Activated T-cell treated with anti-CD3 and anti-CD28 coated beads, Interleukin-2, amount 50 U/mL, for 1 hour (primary cell): ENCODE measurements at regions not wholly inside any gene's neighbourhood (a gene's known extent, or its start where the extent isn't known, plus 50 kb on each side); places are given as distances from the start of the nearest gene placed in this dataset.
"Not testable (repeated sequence)": the region's sequence is repeated elsewhere in the genome, so short reads cannot be mapped to it uniquely, and the experiment has no call there.

Experiments
- DNase-seq: peaks from one replicate; pipeline ENCODE4 v3.0.0-alpha.2; 2020

GRCh38 chr5:118146824-118147223 lies 841.5 kb downstream of the DTWD2 start:
- DNase-seq = no peak

- DNase-seq = no peak
Measured at GRCh38 chr5:118144540-118144939, 843.8 kb downstream of the DTWD2 start.

- no peak for DNase-seq
Measured at GRCh38 chr5:118139361-118139760, 849.0 kb downstream of the DTWD2 start.

- DNase-seq = no peak
Measured at GRCh38 chr5:118126159-118126558, 862.2 kb downstream of the DTWD2 start.

GRCh38 chr5:118125687-118126086 lies 862.7 kb downstream of the DTWD2 start:
- DNase-seq = no peak

GRCh38 chr5:118121258-118121657 lies 867.1 kb downstream of the DTWD2 start:
- DNase-seq = no peak

- DNase-seq = no peak
Measured at GRCh38 chr5:118115791-118116190, 872.6 kb downstream of the DTWD2 start.

- no peak for DNase-seq
Measured at GRCh38 chr5:118111956-118112355, 876.4 kb downstream of the DTWD2 start.

- DNase-seq = not testable (repeated sequence)
Measured at GRCh38 chr5:118107246-118107645, 881.1 kb downstream of the DTWD2 start.

- DNase-seq = no peak
Measured at GRCh38 chr5:118098716-118099115, 889.6 kb downstream of the DTWD2 start.

GRCh38 chr5:118095115-118095514 lies 893.2 kb downstream of the DTWD2 start:
- no peak for DNase-seq

- DNase-seq = no peak
Measured at GRCh38 chr5:118088448-118088847, 899.9 kb downstream of the DTWD2 start.

GRCh38 chr5:118076490-118076889 lies 911.9 kb downstream of the DTWD2 start:
- no peak for DNase-seq

- DNase-seq = no peak
Measured at GRCh38 chr5:118070041-118070440, 918.3 kb downstream of the DTWD2 start.

GRCh38 chr5:118069452-118069851 lies 918.9 kb downstream of the DTWD2 start:
- no peak for DNase-seq

GRCh38 chr5:118068886-118069285 lies 919.5 kb downstream of the DTWD2 start:
- no peak for DNase-seq

- not testable (repeated sequence) for DNase-seq
Measured at GRCh38 chr5:118063836-118064235, 924.5 kb downstream of the DTWD2 start.

- DNase-seq = no peak
Measured at GRCh38 chr5:118060833-118061232, 927.5 kb downstream of the DTWD2 start.

GRCh38 chr5:118052503-118052902 lies 935.8 kb downstream of the DTWD2 start:
- DNase-seq = no peak

GRCh38 chr5:118044169-118044568 lies 944.2 kb downstream of the DTWD2 start:
- DNase-seq = no peak

- DNase-seq = no peak
Measured at GRCh38 chr5:118043531-118043930, 944.8 kb downstream of the DTWD2 start.

- no peak for DNase-seq
Measured at GRCh38 chr5:118042076-118042475, 946.3 kb downstream of the DTWD2 start.

- DNase-seq = no peak
Measured at GRCh38 chr5:118040496-118040895, 947.9 kb downstream of the DTWD2 start.

- DNase-seq = no peak
Measured at GRCh38 chr5:118033686-118034338, 954.5 kb downstream of the DTWD2 start.

GRCh38 chr5:118029807-118030206 lies 958.5 kb downstream of the DTWD2 start:
- no peak for DNase-seq
